NCI-H526 (cell line): ENCODE measurements at regions not wholly inside any gene's neighbourhood (a gene's known extent, or its start where the extent isn't known, plus 50 kb on each side); places are given as distances from the start of the nearest gene placed in this dataset.
A peak's percentile ranks its signal among the peaks of the same experiment; 100 is the strongest.

Experiments
- DNase-seq, 2 experiments: peaks; one replicate each; lab custom pipeline; 2025; lab: John Stamatoyannopoulos, UW

- no peak for DNase-seq
Observed at GRCh38 chr7:31398815-31399214, 58.3 kb upstream of the NEUROD6 start.

- DNase-seq, result no peak
Observed at GRCh38 chr7:31407178-31407676, 66.7 kb upstream of the NEUROD6 start.

DNA sequence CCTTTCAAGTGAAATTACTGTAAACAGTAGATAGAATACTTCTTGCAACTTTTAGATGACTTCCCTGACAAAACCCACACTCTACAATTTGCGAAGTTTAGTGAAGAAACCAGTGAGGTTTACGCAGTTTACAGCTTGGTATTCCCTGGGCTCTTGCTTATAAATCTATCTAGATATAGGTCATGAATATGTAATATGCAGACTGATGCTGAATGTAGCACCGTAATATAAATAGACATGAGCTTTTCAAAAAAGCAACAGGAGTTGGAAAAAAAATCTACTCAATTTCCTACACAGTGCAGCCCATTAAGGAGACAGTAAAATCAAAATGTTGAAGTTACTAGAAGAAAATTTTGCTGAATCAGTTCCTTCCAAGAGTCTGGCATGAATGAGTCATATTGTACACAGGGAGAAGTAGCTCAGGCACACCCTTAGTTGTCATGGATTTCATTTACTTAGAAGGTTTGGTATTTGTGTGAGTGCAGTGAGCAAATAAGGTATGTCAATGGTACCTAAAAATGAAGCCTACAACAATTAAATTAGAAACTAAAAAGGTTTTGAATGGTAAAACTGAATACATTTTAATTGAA, 67.7 kb upstream of the NEUROD6 start:
- DNase-seq, result no peak

DNA sequence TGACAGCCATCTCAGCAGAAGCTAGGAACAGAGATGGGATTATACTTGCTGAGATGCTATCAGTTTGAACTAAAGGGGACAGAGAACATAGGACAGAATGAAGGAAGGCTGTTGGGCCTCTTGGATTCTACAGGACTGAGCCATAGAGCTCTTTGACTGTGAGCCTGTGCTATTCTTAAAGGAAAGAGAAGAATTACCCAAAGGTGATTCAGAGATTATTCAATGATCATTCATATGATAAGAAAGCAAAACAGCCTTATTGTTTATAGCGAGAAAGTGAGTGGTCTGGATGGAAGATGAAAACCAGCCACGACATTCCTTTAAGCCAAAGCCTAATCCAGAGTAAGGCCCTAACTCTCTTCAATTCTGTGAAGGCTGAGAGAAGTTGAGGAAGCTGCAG, 69.7 kb upstream of the NEUROD6 start:
- DNase-seq, result no peak

DNA sequence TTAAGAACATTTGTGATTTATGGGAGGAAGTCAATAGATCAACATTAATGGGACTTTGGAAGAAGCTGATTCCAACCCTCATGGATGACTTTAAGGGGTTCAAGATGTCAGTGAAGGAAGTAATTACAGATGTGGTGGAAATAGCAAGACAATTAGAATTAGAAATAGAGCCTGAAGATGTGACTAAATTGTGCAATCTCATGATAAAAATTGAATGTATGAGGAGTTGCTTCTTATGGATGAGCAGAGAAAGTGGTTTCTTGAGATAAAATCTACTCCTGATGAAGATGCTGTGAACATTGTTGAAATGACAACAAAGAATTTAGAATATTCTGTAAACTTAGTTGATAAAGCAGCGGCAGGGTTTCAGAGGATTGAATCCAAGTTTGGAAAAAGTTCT, 70.9 kb upstream of the NEUROD6 start:
- no peak for DNase-seq

GRCh38 chr7:31413766-31414165, 73.2 kb upstream of the NEUROD6 start:
- no peak for DNase-seq

DNA sequence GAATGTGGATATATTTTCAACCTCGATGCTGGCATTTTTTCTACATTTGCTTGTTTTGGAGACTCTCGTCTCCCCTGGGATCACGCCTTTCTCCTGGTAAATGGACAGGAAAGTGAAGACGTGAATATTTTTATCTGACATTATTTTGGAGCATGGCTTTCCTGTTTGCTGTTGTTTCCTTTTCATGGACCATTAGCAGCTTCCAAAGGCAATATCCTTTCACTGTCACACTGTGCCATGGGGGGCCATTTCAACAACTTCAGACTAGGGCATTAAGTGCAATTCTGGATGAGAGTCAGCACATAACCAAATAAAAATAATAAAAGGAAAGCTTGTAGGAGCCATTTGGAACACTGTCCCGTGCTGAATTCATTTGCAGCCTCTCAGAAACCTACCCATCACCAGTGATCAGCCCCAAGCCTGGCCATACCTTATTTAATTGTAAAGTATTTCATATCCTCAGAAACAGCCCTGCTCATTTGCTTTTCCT, 75.9 kb upstream of the NEUROD6 start:
- DNase-seq, result no peak

DNA sequence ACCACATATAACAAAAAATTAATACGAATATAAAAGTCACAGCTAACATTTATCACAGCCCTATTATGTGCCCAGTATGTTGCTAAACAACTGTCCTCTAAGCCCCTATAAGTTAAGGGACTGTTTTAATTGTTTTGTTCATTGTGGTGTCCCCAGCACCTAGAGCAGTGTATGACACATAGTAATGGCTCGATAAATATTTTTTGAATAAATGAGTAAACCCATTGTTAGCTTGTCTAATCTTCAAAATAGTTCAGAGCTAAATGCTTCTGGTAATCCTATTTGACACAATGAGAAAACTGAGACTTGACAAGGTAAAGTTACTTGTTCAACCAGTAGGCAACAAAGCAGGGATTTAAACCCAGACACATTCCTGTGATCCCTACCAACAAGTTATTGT, 78.4 kb upstream of the NEUROD6 start:
- no peak for DNase-seq

DNA sequence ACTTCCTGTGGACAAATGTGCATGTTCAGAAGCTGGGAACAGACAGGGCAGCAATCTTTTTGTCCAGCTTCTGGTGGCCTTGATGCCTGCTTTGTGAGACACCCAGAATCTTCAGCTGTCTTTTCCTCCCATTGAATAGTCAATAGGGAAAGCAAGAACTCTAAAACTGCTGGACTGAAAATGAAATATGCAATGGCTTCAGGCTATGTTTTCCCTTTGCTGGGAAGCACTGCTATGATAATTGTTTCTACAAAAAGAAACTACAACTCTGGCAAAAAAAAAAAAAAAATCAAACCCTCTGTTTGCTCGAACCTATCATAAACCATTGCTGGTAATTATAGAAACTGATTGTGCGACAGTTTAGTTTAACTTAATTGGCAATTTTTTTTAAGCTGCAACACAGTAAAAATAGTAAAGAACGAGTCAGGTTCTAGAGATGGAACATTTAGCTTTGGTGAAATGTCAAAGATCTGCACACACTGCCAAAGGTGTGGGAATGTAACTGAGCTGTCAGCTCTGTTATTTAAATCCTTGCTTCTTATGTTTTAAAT, 79.1 kb upstream of the NEUROD6 start:
- DNase-seq, result no peak

DNA sequence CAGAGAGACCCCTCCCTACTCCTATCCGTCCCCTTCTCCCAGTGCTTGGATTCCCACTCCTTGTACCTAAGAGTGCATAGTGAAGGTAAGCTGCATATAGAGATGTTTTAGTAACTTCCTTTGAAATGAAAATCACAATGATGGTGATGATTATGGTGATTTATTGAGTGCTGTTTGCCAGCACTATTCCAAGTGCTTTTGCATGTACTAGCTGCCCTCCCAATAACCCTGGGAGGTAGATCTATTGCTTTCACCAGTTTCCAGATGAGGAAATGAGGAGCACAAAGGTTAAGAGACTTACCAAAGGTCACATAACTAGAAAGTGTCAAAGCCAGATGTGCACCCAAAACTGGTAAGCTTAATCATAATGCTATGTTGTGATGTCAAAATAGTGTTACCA, 80.4 kb upstream of the NEUROD6 start:
- no peak for DNase-seq

DNA sequence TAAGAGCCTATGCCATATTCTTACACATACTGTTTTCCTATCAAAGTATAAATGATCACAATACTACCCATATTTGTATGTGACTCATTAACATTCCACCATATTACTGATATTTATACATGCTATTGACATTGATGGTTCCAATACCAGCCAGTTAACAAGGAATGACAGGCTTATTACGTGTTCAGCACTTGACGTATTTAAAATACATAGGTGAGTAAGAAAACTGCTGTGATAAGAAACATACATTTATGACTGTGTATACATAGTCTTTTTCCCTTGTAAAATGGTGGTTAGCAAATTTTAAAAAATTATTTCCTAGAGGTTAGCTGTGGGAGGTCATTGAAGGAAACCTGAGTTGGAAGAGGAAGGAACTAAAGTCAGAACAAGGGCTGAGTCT, 81.1 kb upstream of the NEUROD6 start:
- no peak for DNase-seq

DNA sequence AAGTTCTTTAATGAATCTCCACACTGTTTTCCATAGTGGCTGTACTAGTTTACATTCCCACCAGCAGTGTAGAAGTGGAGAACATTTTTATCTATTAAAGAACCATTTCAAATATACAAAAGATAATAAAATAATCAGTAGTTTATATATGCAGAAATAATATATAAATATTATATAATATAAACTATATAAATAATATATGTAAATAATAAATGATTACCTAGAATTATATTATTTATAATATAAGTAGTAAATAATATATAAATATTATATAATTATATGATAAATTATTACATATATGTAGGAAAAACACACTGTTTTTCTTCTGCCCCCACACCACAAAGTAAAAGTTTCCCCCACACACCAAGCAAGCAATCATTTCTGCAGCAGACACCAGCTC, 83.5 kb upstream of the NEUROD6 start:
- no peak for DNase-seq

GRCh38 chr7:31432176-31432575, 81.7 kb upstream of the ITPRID1 start:
- peak; percentile 88 to 93 for DNase-seq

GRCh38 chr7:31432836-31433340, 81.0 kb upstream of the ITPRID1 start:
- peak; percentile 51 to 56 for DNase-seq

DNA sequence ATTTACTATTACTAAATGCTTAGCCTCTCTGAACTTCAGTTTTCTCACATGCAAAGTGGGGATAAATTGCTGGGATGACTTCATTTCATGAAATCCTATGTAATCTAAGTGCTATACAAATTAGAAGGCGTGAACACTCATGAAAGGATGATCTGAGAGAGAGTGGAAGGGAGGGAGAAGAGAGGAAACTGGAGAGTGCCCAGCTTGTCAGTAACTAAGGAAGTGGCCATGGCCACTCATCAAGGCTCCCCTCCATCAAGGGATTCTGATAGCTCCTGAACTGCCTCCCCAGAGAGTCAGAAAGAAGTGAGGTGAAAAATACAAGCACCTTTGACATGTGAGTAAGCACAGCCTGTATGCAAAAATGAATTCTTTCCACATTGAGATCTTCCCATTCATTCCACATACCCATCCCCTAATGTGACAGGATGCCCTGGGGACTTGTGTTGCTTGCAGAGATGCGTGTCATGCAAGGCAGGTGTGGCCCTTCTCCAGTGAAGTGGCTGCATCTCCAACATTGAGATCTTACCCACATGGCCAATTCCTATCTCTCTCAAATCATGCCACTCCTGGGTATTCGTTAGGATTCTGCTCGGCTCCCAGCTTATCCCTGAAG, 76.5 kb upstream of the ITPRID1 start:
- DNase-seq, result peak; percentile 81 to 89

DNA sequence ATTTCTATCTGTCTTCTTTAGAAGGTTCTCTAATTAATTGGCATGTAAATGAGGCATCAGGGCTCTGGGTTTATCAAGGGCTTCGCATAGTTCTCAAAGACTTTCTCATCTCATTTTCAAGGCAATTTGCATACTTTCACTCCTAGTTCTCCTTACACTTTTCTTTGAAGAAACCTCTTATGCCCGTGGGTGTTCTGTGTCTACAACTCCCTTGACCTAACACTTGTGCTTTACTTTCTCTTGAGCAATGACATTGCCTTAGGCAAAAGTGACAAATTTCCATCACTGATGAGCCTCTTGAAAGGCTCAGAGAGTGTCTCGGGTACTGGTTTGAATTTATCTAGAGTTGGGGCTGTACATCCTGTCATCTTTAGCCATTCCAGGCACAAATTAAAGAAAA, 74.7 kb upstream of the ITPRID1 start:
- DNase-seq, result no peak

GRCh38 chr7:31440511-31440910, 73.4 kb upstream of the ITPRID1 start:
- DNase-seq, result no peak

GRCh38 chr7:31442626-31443025, 71.3 kb upstream of the ITPRID1 start:
- DNase-seq, result peak in 1 of 2 experiments; percentile 11

GRCh38 chr7:31443457-31443856, 70.4 kb upstream of the ITPRID1 start:
- DNase-seq, result peak; percentile 62 to 86

- DNase-seq, result no peak
Observed at GRCh38 chr7:31444196-31444595, 69.7 kb upstream of the ITPRID1 start.

DNA sequence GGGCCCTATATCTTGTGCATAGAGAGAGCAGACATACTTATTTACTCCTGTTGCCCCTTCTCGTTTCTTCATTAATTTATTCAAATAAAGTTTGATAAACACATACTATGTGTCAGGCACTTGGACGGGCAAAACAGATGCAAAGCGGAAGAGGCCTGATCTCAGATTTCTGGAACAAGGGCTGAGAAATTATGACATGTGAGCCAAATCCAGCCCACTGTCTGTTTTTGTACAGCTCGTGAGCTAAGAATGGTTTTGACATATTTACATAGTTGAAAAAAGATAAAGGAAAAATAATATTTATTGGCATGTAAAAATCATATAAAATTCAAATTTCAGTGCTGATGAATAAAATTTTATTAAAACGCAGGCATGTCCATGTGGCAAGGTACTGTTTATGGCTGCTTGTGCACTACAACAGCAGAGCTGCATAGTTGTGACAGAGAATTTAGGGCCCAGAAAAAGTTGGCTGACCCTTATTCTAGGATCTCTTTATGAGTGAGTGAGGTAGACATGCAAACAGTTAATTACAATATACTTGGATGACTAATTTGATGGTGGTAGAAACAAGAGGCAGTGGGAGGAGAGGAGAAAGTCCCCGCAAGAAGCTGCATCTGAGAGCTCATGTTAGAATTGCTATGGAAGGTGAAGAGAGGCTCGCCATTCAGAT, 68.1 kb upstream of the ITPRID1 start:
- peak; percentile 42 to 73 for DNase-seq

DNA sequence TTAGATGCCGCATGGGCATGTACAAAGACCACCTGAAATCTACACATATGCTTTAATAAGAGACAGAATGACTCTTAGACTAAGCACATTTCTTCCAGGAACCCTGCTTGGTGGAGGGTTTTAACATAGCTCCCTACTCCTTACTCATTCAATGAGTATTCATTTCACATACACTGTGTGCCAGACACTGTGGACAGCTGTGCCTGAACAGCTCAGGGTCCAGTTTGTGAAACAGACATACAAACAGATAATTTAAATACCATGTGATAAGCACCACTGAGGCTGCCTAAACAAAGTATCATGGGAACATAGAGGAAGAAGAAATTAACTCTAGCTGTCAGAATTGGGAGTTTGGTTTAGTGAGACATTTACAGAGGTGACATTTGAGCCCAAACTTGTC, 65.2 kb upstream of the ITPRID1 start:
- no peak for DNase-seq

- no peak for DNase-seq
Observed at GRCh38 chr7:31455844-31456243, 58.0 kb upstream of the ITPRID1 start.
